ENCODE measurements at regions not wholly inside any gene's neighbourhood (a gene's known extent, or its start where the extent isn't known, plus 50 kb on each side); places are given as distances from the start of the nearest gene placed in this dataset.

DNA sequence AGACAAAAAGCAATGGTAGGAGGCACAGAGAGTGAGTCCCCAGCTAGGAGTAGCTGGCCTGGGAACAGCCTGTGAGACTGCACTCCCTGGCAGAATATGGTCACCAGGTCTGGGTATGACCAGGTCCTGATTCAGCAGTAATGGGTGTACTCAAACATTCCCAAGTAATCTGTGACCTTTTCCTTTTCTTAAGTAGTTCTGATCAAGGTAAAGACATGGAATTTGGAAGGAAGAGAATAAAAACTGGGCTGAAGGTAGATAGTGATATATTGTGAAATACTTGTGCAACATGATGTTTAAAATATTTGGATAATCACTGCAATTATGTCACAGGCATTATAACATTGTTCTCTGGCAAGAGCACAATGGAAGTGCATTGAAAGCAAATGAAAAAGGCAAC is 147.2 kb upstream of the DPYD start:
- TF ChIP-seq POLR2A (IDR thresholded peaks at IDR 0.05): no peak
- TF ChIP-seq, protein P1, sequence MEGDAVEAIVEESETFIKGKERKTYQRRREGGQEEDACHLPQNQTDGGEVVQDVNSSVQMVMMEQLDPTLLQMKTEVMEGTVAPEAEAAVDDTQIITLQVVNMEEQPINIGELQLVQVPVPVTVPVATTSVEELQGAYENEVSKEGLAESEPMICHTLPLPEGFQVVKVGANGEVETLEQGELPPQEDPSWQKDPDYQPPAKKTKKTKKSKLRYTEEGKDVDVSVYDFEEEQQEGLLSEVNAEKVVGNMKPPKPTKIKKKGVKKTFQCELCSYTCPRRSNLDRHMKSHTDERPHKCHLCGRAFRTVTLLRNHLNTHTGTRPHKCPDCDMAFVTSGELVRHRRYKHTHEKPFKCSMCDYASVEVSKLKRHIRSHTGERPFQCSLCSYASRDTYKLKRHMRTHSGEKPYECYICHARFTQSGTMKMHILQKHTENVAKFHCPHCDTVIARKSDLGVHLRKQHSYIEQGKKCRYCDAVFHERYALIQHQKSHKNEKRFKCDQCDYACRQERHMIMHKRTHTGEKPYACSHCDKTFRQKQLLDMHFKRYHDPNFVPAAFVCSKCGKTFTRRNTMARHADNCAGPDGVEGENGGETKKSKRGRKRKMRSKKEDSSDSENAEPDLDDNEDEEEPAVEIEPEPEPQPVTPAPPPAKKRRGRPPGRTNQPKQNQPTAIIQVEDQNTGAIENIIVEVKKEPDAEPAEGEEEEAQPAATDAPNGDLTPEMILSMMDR (IDR thresholded peaks at IDR 0.05): no peak
